ENCODE measurements at regions not wholly inside any gene's neighbourhood (a gene's known extent, or its start where the extent isn't known, plus 50 kb on each side); places are given as distances from the start of the nearest gene placed in this dataset.

- TF ChIP-seq, protein P1, sequence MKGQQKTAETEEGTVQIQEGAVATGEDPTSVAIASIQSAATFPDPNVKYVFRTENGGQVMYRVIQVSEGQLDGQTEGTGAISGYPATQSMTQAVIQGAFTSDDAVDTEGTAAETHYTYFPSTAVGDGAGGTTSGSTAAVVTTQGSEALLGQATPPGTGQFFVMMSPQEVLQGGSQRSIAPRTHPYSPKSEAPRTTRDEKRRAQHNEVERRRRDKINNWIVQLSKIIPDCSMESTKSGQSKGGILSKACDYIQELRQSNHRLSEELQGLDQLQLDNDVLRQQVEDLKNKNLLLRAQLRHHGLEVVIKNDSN (IDR thresholded peaks at IDR 0.05; ENCODE audit: borderline replicate concordance, low read depth): no peak
- TF ChIP-seq TEAD4 (IDR thresholded peaks at IDR 0.05; ENCODE audit: borderline replicate concordance, insufficient read depth) (no peak), TAF1 (IDR thresholded peaks at IDR 0.05; ENCODE audit: borderline replicate concordance, low read depth, low read length) (no peak), SIN3A (IDR thresholded peaks at IDR 0.05; ENCODE audit: borderline replicate concordance, low read depth, low read length) (no peak), FOXJ3 (CRISPR knock-in tag; IDR thresholded peaks at IDR 0.05) (no peak), YY1 (IDR thresholded peaks at IDR 0.05; ENCODE audit: low read depth) (no peak), MXI1 (IDR thresholded peaks at IDR 0.05; ENCODE audit: low read depth, low read length) (no peak)
These were observed 1251.0 kb downstream of the PCDH17 start (continued) for GRCh38 chr13:58882516-58882915.

DNA sequence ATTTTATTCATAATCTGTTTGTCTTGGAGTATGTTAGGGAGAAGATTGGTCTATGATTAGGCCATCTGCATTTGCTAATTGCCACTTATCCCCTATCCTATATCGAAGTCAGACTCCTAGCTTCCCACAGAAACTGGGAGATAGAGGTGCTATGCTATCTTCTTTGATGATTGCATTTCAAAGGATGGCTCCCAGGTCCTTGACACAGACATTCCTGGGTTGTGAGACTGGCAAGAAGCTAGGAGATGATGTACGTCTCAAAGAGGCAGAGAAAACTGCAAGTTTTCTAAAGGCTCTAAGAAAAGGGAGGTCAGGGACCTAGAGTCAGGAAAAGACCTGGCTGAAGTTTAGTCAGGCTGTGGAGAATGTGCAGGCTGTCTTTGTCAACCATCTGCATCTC is 1251.9 kb downstream of the PCDH17 start:
- TF ChIP-seq CHD2 (IDR thresholded peaks at IDR 0.05; ENCODE audit: low read length, partially characterized antibody) (no peak), RCOR1 (IDR thresholded peaks at IDR 0.05; ENCODE audit: low read length) (no peak), IRF3 (IDR thresholded peaks at IDR 0.05; ENCODE audit: low read depth, low read length) (no peak), ELF1 (IDR thresholded peaks at IDR 0.05) (no peak), TCF12 (IDR thresholded peaks at IDR 0.05) (no peak), SMC3 (IDR thresholded peaks at IDR 0.05; ENCODE audit: low read depth, low read length) (no peak), TAF1 (IDR thresholded peaks at IDR 0.05; ENCODE audit: borderline replicate concordance, low read depth, low read length) (no peak), USF2 (IDR thresholded peaks at IDR 0.05; ENCODE audit: borderline replicate concordance, low read depth, low read length) (no peak), RXRA (IDR thresholded peaks at IDR 0.05; ENCODE audit: borderline replicate concordance, low read depth) (no peak), EP300 (IDR thresholded peaks at IDR 0.05; ENCODE audit: borderline replicate concordance in 1 of 2, low read depth in 1 of 2, low read length in 1 of 2) (no peak), YY1 (IDR thresholded peaks at IDR 0.05; ENCODE audit: low read depth) (no peak)
- TF ChIP-seq, protein P2, sequence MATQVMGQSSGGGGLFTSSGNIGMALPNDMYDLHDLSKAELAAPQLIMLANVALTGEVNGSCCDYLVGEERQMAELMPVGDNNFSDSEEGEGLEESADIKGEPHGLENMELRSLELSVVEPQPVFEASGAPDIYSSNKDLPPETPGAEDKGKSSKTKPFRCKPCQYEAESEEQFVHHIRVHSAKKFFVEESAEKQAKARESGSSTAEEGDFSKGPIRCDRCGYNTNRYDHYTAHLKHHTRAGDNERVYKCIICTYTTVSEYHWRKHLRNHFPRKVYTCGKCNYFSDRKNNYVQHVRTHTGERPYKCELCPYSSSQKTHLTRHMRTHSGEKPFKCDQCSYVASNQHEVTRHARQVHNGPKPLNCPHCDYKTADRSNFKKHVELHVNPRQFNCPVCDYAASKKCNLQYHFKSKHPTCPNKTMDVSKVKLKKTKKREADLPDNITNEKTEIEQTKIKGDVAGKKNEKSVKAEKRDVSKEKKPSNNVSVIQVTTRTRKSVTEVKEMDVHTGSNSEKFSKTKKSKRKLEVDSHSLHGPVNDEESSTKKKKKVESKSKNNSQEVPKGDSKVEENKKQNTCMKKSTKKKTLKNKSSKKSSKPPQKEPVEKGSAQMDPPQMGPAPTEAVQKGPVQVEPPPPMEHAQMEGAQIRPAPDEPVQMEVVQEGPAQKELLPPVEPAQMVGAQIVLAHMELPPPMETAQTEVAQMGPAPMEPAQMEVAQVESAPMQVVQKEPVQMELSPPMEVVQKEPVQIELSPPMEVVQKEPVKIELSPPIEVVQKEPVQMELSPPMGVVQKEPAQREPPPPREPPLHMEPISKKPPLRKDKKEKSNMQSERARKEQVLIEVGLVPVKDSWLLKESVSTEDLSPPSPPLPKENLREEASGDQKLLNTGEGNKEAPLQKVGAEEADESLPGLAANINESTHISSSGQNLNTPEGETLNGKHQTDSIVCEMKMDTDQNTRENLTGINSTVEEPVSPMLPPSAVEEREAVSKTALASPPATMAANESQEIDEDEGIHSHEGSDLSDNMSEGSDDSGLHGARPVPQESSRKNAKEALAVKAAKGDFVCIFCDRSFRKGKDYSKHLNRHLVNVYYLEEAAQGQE (IDR thresholded peaks at IDR 0.05; ENCODE audit: low read depth, low read length): no peak
- TF ChIP-seq, protein P1 (IDR thresholded peaks at IDR 0.05; ENCODE audit: borderline replicate concordance, low read depth): no peak
- H3K27ac ChIP-seq (ENCODE audit: low read depth in 2 of 2, low read length in 1 of 2): no peak overlapping the region
- no peak overlapping the region for H3K4me3 ChIP-seq (ENCODE audit: low read depth in 2 of 2, low read length in 1 of 2)
- no peaks in the 10 kb centered on the region for H3K36me3 ChIP-seq (replicated peaks in 1 of 2; ENCODE audit: control insufficient read depth in 1 of 2, insufficient read depth in 2 of 2, low read length in 1 of 2)
- H3K4me1 ChIP-seq (ENCODE audit: control insufficient read depth in 1 of 2, insufficient read depth in 2 of 2, low read depth in 1 of 2, low read length in 1 of 2): no peaks in the 10 kb centered on the region; a peak in 1 of 4 replicates
- no peak for DNase-seq
- no peak overlapping the region for H3K9ac ChIP-seq
- ChIA-PET CTCF (interaction anchor here (0.6 to 0.9 kb wide), 2 partner anchors 17 to 795 kb away, joined by 3 to 4 read pairs; no protein-coding TSS in a partner anchor), POLR2A (no interaction called here)
- H3F3A ChIP-seq (replicated peaks; ENCODE audit: insufficient read depth): no peaks in the 10 kb centered on the region
- no peaks in the 10 kb centered on the region for H3K9me2 ChIP-seq
- H3K4me2 ChIP-seq: no peak overlapping the region
- H4K20me1 ChIP-seq (ENCODE audit: insufficient read depth): no peaks in the 10 kb centered on the region
- no peak overlapping the region for H2AFZ ChIP-seq (ENCODE audit: low read depth)
- no peaks in the 10 kb centered on the region for H3K79me2 ChIP-seq (ENCODE audit: insufficient read depth)
- no peaks in the 10 kb centered on the region for H3K27me3 ChIP-seq (ENCODE audit: insufficient read depth)
- H3K9me3 ChIP-seq: no peaks in the 10 kb centered on the region
- 20% methylated on average over 2 of the region's 2 CpGs for WGBS (ENCODE audit: low lambda C conversion rate)
